Hematopoietic multipotent progenitor cell (in vitro differentiated cells): ENCODE measurements at regions not wholly inside any gene's neighbourhood (a gene's known extent, or its start where the extent isn't known, plus 50 kb on each side); places are given as distances from the start of the nearest gene placed in this dataset.

Experiments used
- DNase-seq, 3 donors: peaks; one replicate each; pipeline ENCODE4 v3.0.0-alpha.2; 2011 to 2015; ENCODE audit warnings: low read depth in 2 of 3, low spot score in 2 of 3

DNA sequence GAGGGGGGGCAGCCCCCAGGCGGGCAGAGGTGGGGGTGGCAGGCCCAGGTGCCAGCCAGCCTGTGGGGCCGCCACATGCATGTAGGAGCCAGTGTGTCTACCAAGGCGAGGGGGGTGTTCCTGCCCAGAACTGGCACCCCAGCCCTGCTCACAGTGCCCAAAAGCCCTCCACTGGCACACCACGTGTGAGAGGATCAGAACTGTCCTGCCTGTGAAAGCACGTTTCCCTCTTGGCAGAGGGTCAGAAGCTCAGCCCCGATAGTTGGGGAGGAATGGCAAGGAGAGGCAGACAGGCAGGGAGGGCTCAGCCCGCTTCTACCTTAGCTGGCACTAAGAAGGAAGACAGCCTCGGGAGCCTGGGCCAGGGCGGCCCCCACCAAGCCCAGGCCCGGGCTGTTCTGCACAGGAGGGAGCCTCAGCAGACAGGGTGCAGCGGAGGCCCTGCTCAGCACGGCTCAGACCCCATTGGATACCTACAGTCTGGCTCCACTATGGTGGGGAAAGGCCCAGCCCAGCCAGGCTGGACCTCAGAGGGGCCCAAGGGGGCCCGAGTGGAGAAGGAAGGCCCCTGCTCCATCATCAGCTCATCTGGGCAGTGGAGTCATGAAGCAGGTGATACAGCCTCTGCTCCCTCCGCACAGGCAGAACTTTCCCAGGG is 84.8 kb upstream of the LINGO1 start:
- no peak for DNase-seq

DNA sequence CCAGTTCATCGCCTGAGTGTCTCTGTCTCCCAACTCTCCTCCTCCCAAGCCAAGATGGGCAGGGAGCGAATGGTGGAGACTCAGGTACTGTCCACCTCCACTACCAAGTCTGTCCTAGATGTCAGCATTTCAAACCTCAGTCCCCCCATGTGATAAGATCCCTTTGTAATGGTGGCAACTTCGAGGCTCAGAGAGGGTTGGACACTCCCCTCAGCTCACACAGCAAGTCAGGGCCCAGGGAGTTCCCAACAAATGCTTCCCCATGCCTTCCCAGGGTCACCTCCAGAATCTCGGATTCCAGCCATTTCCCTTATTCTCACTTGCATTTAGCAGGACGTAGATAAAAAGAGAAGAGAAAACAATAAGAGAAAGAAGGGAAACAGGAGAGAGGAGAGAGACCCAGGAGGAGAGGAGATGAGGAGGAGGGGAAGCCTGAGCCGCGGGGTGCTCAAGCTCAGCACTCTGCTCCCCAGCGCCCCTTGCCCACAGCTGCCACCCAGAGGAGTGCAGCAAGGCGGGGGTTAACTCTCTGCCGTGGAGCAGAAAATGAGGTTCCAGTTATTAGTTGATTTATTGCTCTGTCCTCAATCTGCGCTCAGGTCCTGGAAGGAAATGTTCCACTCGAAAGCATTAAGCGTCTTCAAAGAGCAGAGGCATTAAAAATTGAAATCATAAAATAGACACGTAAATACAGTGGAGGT is 84.1 kb upstream of the LINGO1 start:
- no peak for DNase-seq

DNA sequence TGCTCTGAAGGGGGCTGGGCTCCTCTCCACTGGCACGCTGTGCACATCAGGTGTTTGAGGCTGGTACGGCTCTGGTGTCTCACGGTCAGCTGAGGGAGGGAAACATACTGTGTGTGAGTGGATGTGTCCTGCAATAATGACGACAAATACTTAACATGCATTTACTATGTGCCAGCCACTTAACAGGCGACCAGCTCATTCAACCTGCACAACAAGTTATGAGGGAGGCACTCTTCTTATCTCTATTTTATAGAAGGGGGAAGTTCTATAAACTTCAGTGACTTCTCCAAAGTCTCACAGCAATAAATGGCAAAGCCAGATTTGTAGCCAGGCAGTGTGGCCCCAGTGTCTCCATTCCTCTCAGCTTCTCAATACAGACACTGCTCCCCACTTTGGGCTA is 83.1 kb upstream of the LINGO1 start:
- no peak for DNase-seq

- no peak for DNase-seq
Observed at GRCh38 chr15:77715051-77715450, 82.3 kb upstream of the LINGO1 start.

DNA sequence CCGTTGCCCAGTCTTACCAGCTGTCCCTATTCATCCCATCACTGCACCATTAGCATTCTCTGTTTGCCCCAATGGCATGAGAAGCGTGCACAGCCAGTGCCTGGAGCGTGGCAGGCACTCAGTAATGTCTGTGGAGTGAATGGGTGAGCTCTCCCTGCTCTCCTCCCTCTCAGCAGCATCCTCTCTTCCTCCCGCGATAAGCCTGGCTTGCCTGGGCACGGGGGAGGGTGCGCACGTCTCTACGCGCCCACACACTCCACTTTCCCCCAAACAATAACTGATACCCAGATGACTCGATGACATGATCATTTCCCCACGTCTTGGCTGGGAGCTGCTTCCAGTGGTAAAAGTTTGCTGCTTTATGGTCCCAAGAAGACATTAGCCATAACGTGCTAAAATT is 81.8 kb upstream of the LINGO1 start:
- no peak for DNase-seq

DNA sequence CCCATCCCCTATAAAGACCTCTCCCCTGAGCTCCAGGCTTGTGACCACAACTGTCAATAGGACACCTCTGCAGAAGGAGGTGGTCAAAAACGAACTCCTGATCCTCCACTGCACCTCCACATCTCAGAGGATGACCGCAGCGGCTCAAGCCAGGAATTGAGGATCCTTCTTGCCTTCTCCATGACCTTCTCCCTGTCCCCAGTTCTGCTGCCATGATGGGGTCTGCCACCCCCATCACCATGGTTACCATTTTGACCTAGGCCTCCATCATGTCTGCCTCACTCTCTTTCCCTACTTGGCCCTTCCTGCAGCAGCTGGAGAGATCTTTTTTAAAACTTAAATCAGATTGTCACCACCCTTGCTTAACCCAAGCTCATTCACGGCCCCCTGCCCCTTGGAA is 81.3 kb upstream of the LINGO1 start:
- DNase-seq, result no peak

DNA sequence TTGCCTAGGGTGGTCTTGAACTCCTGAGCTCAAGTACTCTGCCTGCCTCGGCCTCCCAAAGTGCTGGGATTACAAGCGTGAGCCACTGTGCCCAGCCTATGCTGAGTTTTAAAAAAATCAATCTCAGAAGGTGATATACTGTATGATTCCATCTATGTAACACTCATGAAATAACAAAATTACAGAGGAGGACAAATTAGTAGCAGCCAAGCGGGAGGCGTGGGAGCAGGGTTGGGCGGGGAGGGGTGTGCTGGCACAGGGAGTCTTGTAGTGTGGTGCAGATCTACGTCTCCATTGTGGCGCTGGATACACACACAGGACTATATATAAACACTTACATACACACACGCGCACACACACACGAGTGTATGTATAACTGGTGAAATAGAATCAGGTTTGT is 80.6 kb upstream of the LINGO1 start:
- no peak for DNase-seq

- DNase-seq, result no peak
Observed at GRCh38 chr15:77712438-77712837, 79.7 kb upstream of the LINGO1 start.

GRCh38 chr15:77710637-77711036 is 77.9 kb upstream of the LINGO1 start:
- DNase-seq, result no peak

GRCh38 chr15:77710206-77710605 is 77.5 kb upstream of the LINGO1 start:
- no peak for DNase-seq

DNA sequence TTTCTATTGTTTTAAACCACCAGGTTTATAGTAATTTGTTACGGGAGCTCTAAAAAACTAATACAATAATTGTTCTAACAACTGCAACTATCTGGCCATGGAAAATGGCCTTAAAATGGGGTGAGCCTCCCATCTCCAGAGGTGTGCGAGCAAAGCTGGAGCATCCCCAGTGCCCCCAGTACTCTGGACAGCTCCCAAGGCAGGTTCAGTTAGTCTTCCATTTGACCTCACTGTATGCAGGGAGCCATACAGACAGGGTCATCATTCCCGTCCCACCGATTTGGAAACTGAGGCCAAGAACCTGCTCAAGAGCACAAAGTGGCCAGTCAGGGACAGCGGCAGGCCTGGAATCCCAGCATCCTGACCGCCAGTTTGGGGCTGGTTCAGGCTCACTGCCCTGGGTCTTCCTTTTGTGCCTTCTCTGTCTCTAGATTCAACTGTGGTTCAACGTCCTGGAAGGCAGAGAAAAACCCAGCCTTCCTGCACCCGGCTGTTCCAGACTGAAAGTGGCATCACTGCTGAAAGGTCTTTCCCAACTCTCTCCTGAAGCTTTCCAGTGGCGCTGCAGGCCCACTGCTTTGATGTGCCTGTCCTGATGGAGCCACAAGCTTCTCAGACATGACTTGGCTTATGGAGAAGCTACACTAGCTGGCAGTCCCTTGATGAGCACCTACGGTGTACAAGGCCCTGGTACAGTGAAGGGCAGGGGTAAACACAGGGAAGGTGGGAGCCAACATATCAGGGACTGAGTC is 76.6 kb upstream of the LINGO1 start:
- DNase-seq, result no peak

DNA sequence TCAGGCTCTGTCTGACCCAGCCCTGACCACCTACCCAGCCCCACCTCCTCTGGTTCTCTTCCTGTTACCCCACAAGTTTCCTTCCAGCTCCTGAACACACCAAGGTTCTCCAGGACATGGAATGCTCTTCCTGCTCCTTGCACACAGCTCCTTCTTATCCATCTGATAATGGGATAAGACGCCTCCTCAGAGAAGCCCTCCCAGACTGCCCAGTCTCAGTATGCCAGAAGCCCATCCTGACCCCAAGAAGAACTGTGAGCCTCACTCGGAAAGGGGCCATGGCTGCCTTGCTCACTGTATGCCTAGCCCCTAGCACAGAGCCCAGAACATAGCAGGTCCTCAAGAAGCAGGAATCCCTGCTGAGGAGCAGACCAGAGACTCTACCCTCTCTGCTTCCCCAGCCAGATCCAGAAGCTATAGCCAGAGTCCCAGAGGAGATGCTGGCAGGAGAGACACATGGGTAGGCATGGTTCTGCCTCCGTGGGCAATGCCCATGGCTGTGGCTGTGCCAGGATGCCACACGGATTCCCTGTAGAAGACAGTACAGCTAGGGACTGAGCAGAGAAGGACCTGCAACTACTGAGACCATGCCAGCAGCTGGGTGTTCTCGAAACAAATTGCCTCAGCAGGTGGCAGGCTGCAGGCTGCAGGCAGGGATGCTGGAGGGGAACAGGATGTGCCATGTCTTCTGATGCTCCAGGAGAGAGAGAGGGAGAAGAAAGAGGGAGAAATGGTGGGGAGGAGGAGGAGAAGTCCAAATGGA is 74.0 kb upstream of the LINGO1 start:
- no peak for DNase-seq

DNA sequence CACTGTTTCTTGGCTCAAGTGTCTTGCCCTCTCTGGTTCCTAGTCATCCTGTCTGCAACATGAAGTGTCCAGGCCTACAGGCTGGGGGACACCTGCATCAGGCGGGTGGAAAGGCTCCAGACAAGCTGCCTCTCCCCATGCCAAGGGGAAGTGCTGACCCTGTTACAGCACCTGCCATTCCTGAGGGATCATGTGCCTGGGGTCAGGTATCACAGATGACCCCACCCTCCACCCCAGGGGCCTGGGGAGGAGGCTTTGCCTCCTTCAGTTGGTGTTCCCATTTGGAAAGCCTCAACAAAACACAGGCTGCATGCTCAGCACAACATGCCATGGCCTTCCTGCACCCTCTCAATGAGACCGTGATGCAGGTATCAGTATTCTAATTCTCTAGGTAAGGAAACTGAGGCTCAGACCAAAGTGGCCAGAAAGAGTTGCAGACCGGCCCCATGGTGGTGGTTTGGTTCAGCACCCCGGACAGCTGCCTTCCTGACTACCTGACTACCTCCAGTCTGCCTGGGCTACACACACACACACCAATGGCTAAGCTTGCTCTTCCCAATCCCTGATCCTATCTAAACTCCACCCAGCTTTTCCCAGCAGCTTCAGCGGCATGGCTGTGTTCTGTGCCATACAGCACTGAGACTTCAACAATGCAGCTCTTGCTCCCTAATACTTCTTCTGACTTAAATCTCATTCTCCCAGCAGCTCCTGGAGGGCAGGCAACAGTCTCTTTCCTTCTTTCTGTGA is 69.7 kb upstream of the LINGO1 start:
- peak in 2 of 3 donors; percentile 8 to 21 for DNase-seq

GRCh38 chr15:77698481-77698880 is 65.8 kb upstream of the LINGO1 start:
- DNase-seq, result no peak

GRCh38 chr15:77697893-77698292 is 65.2 kb upstream of the LINGO1 start:
- no peak for DNase-seq

GRCh38 chr15:77696871-77697270 is 64.2 kb upstream of the LINGO1 start:
- DNase-seq, result no peak

- DNase-seq, result no peak
Observed at GRCh38 chr15:77695961-77696582, 63.4 kb upstream of the LINGO1 start.

DNA sequence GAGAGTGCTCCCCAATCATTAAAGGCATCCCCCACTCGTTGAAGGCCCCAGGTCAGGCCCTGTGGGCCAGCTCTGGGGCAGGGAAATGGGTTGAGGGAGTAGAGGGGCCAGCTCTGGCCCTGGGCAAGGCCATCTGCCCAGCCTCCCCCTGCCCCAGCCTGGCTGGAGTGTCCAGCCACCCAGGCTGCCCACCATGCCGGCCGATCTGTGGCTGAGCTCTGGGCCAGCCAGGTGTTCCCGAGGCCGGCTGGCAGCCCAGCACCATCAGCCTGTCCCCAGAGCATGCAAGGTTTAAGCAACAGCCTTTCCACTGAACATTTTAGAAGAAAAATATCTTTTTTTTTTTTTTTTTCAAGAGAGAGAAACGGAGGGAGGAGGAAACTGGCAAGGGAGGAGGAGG is 62.8 kb upstream of the LINGO1 start:
- no peak for DNase-seq

DNA sequence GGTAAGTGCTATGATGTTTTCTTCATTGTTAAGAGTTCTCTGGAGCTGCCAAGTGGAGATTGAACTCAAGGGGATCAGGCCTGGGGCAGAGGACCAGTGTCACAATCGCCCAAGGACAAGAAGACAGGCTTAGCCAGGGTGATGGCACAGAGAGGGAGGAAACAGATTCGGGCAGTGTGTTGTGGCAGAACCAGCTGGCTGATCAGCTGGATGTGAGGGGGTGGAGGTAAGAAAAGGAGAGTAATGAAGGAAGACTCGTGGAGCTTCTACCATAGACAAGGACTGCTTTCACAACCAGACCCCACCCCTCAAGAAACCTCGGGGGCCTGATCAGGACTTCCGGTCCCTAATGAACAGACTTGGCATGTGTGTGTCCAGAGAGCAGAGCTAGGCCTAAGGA is 60.9 kb upstream of the LINGO1 start:
- DNase-seq, result no peak

GRCh38 chr15:77692614-77693013 is 59.9 kb upstream of the LINGO1 start:
- DNase-seq, result no peak
